ENCODE measurements at regions not wholly inside any gene's neighbourhood (a gene's known extent, or its start where the extent isn't known, plus 50 kb on each side); places are given as distances from the start of the nearest gene placed in this dataset.

DNA sequence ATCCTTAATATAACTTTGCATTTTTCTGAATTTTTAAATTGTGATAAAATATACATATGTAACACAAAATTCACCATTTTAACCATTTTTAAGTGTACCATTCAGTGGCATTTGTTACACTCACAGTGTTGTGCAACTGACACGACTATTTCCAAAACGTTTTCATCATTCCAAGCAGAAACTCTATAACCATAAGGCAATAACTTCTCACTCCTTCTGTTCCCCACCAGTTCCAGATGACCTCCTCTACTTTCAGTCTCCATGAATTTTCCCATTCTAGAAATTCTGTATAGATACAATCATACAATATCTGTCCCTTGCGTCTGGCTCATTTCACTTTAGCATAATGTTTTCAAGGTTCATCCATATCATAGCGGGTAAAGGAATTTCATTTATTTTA lies 223.5 kb upstream of the TTC14 start:
- H3K27me3 ChIP-seq (ENCODE audit: control insufficient read depth, insufficient read depth, low read length): no peaks in the 10 kb centered on the region
- DNase-seq: no peak
- no peaks in the 10 kb centered on the region for H3K4me1 ChIP-seq (ENCODE audit: control insufficient read depth, insufficient read depth, low read length, poor library complexity, severe bottlenecking)
- Mint-ChIP-seq H3K36me3 (no peaks in the 10 kb centered on the region), H3K27me3 (no peaks in the 10 kb centered on the region), H3K9me3 (peaks cover 0 to 12% (median 5%) of the 10 kb centered on the region in 7 donors), H3K4me3 (peak overlapping the region in 1 of 4 donors; percentile 40), H3K4me1 (no peaks in the 10 kb centered on the region), H3K27ac (no peak overlapping the region)
- H3K36me3 ChIP-seq (ENCODE audit: control insufficient read depth, insufficient read depth, low read length): no peaks in the 10 kb centered on the region
- H3K27ac ChIP-seq (ENCODE audit: insufficient read depth, low read length, poor library complexity, severe bottlenecking): no peak overlapping the region
- H3K9me3 ChIP-seq (ENCODE audit: control insufficient read depth in 2 of 2, low read length in 2 of 2): no peaks in the 10 kb centered on the region
- H3K4me3 ChIP-seq (ENCODE audit: low read depth, low read length): no peak overlapping the region
- ATAC-seq (ENCODE audit: low read depth in 2 of 2): no peak

DNA sequence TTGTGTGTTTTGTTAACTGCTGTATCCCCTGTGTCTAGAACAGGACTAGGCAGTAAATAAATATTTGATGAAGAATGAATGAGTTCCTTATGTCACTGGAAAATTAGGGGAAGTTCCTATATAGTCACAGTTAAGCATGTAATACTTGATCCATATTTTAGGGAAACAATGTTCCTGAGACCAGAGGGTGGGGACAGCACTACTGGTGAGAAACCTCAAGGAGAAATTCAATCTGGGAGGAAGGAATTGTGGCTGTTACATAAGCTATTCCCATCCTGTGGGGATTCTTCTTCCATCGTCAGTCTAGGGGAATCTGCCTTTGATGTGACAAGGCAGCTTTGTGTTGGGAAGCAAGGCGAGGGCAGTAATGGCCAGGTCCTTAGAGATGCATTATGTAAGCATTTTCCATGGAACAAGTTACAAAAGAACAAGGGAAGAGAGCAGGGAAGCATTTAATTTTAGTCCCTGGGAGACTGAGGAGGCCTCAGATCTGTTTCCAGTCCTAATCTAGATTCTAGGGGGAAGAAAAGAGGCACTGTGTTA lies 219.3 kb upstream of the TTC14 start:
- Histone ChIP-seq H3K9me3 (ENCODE audit: control insufficient read depth in 2 of 2, low read length in 2 of 2) (no peaks in the 10 kb centered on the region), H3K36me3 (ENCODE audit: control insufficient read depth, insufficient read depth, low read length) (no peaks in the 10 kb centered on the region), H3K27me3 (ENCODE audit: control insufficient read depth, insufficient read depth, low read length) (no peaks in the 10 kb centered on the region), H3K4me1 (ENCODE audit: control insufficient read depth, insufficient read depth, low read length, poor library complexity, severe bottlenecking) (no peaks in the 10 kb centered on the region), H3K4me3 (ENCODE audit: low read depth, low read length) (no peak overlapping the region), H3K27ac (ENCODE audit: insufficient read depth, low read length, poor library complexity, severe bottlenecking) (no peak overlapping the region)
- no peak for ATAC-seq (ENCODE audit: low read depth in 2 of 2)
- no peaks in the 10 kb centered on the region for H3K36me3 Mint-ChIP-seq
- peaks cover 0 to 9% (median 2%) of the 10 kb centered on the region in 7 donors for H3K9me3 Mint-ChIP-seq
- no peaks in the 10 kb centered on the region for H3K4me1 Mint-ChIP-seq
- H3K27me3 Mint-ChIP-seq: no peaks in the 10 kb centered on the region
- H3K27ac Mint-ChIP-seq: peak overlapping the region in 1 of 3 donors; percentile 28
- no peak for DNase-seq
- no peak overlapping the region for H3K4me3 Mint-ChIP-seq

DNA sequence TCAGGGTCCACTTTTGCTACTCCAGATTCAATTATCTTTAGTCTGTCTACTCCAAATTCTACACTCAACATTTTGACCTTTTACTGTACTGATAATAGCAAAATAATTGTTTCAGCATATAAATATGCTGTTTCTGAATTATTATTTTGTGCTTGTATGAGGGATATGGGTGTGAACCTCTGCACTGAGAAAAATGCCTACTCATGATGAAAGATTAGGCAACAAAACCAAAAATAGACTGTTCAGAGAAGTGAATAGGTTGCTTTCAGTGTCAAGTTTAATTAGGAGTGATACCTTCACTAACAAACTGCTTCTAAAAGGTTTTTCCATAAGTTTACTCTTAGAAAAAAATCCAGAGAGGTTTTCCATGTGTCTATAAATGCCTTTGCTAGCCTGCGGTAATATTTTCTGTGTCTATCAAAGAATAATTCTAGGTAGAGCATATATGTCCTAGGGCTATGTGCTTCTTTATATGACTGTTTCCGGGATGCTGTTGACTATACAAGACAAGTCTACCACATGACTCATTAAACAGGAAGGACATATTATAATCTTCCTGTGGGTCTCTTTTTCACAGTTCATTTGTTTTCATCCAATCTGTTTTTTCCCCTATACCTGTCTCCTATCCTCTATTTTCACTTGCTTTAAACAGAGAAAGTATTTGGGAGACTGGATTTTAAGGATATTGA lies 218.5 kb upstream of the TTC14 start:
- H3K36me3 ChIP-seq (ENCODE audit: control insufficient read depth, insufficient read depth, low read length): no peaks in the 10 kb centered on the region
- no peaks in the 10 kb centered on the region for H3K27me3 ChIP-seq (ENCODE audit: control insufficient read depth, insufficient read depth, low read length)
- Mint-ChIP-seq H3K36me3 (no peaks in the 10 kb centered on the region), H3K4me1 (no peaks in the 10 kb centered on the region), H3K4me3 (no peak overlapping the region), H3K27ac (no peak overlapping the region), H3K27me3 (no peaks in the 10 kb centered on the region), H3K9me3 (peaks cover 0 to 9% (median 2%) of the 10 kb centered on the region in 7 donors)
- H3K4me1 ChIP-seq (ENCODE audit: control insufficient read depth, insufficient read depth, low read length, poor library complexity, severe bottlenecking): no peaks in the 10 kb centered on the region
- DNase-seq (no peak), ATAC-seq (ENCODE audit: low read depth in 2 of 2) (no peak)
- no peaks in the 10 kb centered on the region for H3K9me3 ChIP-seq (ENCODE audit: control insufficient read depth in 2 of 2, low read length in 2 of 2)
- no peak overlapping the region for H3K4me3 ChIP-seq (ENCODE audit: low read depth, low read length)
- no peak overlapping the region for H3K27ac ChIP-seq (ENCODE audit: insufficient read depth, low read length, poor library complexity, severe bottlenecking)

DNA sequence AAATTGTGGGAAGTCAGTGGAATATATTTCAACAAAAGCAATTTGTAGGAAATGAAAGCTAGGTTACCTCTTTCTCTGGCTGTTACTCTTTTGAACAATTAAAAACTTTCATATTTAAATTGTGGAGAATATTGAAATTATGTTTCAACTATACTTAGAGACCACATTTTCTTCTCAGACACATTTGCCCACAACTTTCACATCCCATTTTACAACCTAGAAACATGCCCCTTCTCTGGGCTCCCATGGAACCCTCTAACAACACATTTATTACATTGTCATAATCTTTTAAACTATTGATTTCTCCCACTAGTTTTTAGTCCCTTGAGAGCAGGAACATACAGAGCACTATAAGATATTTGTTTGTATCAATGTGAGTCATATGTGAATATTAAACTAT lies 211.7 kb upstream of the TTC14 start:
- no peak overlapping the region for H3K4me3 ChIP-seq (ENCODE audit: low read depth, low read length)
- H3K4me1 ChIP-seq (ENCODE audit: control insufficient read depth, insufficient read depth, low read length, poor library complexity, severe bottlenecking): no peaks in the 10 kb centered on the region
- Mint-ChIP-seq H3K36me3 (no peaks in the 10 kb centered on the region), H3K27ac (no peak overlapping the region), H3K4me3 (no peak overlapping the region), H3K9me3 (peaks cover 0 to 2% (median 0%) of the 10 kb centered on the region in 7 donors), H3K4me1 (no peaks in the 10 kb centered on the region), H3K27me3 (no peaks in the 10 kb centered on the region)
- ATAC-seq (ENCODE audit: low read depth in 2 of 2) (no peak), DNase-seq (no peak)
- H3K27ac ChIP-seq (ENCODE audit: insufficient read depth, low read length, poor library complexity, severe bottlenecking): no peak overlapping the region
- H3K36me3 ChIP-seq (ENCODE audit: control insufficient read depth, insufficient read depth, low read length): no peaks in the 10 kb centered on the region
- no peaks in the 10 kb centered on the region for H3K27me3 ChIP-seq (ENCODE audit: control insufficient read depth, insufficient read depth, low read length)
- H3K9me3 ChIP-seq (ENCODE audit: control insufficient read depth in 2 of 2, low read length in 2 of 2): no peaks in the 10 kb centered on the region

DNA sequence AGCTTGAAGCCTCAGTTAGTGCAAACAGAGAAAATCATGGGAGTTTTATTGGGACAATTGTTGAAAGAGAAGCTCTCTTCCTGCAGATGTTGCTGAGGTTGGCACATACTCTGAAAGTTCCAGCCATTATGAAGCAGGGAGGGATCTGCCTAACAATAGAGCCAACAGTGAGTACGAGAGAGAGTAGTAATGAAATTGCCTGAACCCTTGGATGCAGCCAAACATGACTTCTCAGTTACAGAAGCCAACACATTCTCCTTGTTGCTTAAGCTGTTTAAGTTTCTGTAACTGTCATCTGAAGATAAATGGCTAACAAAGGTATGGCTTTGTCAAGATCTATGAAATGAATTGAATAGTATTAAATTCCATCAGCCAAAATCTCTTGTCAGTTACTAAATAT lies 211.0 kb upstream of the TTC14 start:
- Mint-ChIP-seq H3K9me3 (peaks cover 0 to 3% (median 0%) of the 10 kb centered on the region in 7 donors), H3K27me3 (no peaks in the 10 kb centered on the region), H3K4me3 (no peak overlapping the region), H3K4me1 (no peaks in the 10 kb centered on the region), H3K27ac (no peak overlapping the region), H3K36me3 (no peaks in the 10 kb centered on the region)
- no peaks in the 10 kb centered on the region for H3K9me3 ChIP-seq (ENCODE audit: control insufficient read depth in 2 of 2, low read length in 2 of 2)
- H3K27me3 ChIP-seq (ENCODE audit: control insufficient read depth, insufficient read depth, low read length): no peaks in the 10 kb centered on the region
- ATAC-seq (ENCODE audit: low read depth in 2 of 2) (no peak), DNase-seq (no peak)
- no peaks in the 10 kb centered on the region for H3K36me3 ChIP-seq (ENCODE audit: control insufficient read depth, insufficient read depth, low read length)
- H3K27ac ChIP-seq (ENCODE audit: insufficient read depth, low read length, poor library complexity, severe bottlenecking): no peak overlapping the region
- no peaks in the 10 kb centered on the region for H3K4me1 ChIP-seq (ENCODE audit: control insufficient read depth, insufficient read depth, low read length, poor library complexity, severe bottlenecking)
- no peak overlapping the region for H3K4me3 ChIP-seq (ENCODE audit: low read depth, low read length)

DNA sequence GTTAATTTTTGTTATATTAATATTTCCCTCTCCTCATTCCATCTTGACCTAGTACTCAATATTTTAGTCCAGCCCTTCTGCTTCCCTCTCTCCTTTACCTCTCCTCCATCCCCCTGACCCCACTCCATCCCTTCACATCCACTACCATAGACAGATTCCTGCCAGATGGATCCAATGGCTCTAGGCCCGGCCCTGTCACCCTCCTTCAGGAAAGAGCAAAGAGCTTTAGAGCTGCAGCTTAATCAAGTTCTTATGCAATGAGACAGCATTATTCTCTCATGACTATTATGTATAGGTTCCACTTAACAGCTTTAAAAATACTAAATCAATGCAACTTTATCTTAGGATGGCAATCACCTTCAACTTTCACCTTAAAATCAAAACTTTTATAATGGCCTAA lies 200.7 kb upstream of the TTC14 start:
- H3K27ac Mint-ChIP-seq: peak overlapping the region in 1 of 3 donors; percentile 66
- DNase-seq: no peak
- Histone ChIP-seq H3K36me3 (ENCODE audit: control insufficient read depth, insufficient read depth, low read length) (no peaks in the 10 kb centered on the region), H3K27ac (ENCODE audit: insufficient read depth, low read length, poor library complexity, severe bottlenecking) (no peak overlapping the region), H3K27me3 (ENCODE audit: control insufficient read depth, insufficient read depth, low read length) (no peaks in the 10 kb centered on the region), H3K9me3 (ENCODE audit: control insufficient read depth in 2 of 2, low read length in 2 of 2) (no peaks in the 10 kb centered on the region), H3K4me3 (ENCODE audit: low read depth, low read length) (no peak overlapping the region), H3K4me1 (ENCODE audit: control insufficient read depth, insufficient read depth, low read length, poor library complexity, severe bottlenecking) (no peaks in the 10 kb centered on the region)
- no peaks in the 10 kb centered on the region for H3K4me1 Mint-ChIP-seq
- H3K9me3 Mint-ChIP-seq: no peaks in the 10 kb centered on the region
- H3K36me3 Mint-ChIP-seq: no peaks in the 10 kb centered on the region
- no peak overlapping the region for H3K4me3 Mint-ChIP-seq
- ATAC-seq (ENCODE audit: low read depth in 2 of 2): no peak
- H3K27me3 Mint-ChIP-seq: no peaks in the 10 kb centered on the region

DNA sequence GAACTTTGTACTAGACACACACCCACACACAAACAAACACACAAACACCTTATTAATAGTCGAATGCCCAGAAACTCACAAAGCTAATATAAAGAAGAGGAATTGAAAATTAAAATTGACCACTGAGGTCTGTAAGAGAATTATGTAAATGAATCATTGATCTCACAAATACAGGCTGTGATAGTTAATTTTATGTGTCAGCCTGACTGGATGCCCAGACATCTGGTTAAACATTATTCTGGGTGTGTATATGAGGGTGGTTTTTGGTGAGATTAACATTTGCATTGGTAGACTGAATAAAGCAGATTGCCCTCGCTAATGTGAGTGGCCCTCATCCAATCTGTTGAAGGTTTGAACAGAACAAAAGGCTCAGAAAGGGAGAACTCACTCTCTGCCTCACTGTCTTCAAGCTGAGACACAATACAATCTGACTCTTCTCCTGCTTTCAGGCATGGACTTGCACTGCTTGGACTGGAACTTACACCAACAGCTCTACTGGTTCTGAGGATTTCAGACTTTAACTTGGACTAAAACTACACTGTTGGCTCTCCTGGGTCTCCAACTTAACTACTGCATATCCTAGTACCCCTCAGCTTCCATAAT lies 199.4 kb upstream of the TTC14 start:
- DNase-seq (no peak), ATAC-seq (ENCODE audit: low read depth in 2 of 2) (no peak)
- H3K9me3 Mint-ChIP-seq: peaks cover 0 to 3% (median 0%) of the 10 kb centered on the region in 7 donors
- no peaks in the 10 kb centered on the region for H3K27me3 Mint-ChIP-seq
- no peak overlapping the region for H3K4me3 ChIP-seq (ENCODE audit: low read depth, low read length)
- H3K27me3 ChIP-seq (ENCODE audit: control insufficient read depth, insufficient read depth, low read length): no peaks in the 10 kb centered on the region
- H3K4me1 ChIP-seq (ENCODE audit: control insufficient read depth, insufficient read depth, low read length, poor library complexity, severe bottlenecking): no peaks in the 10 kb centered on the region
- no peaks in the 10 kb centered on the region for H3K36me3 ChIP-seq (ENCODE audit: control insufficient read depth, insufficient read depth, low read length)
- H3K4me3 Mint-ChIP-seq: no peak overlapping the region
- H3K27ac ChIP-seq (ENCODE audit: insufficient read depth, low read length, poor library complexity, severe bottlenecking): no peak overlapping the region
- no peaks in the 10 kb centered on the region for H3K9me3 ChIP-seq (ENCODE audit: control insufficient read depth in 2 of 2, low read length in 2 of 2)
- no peak overlapping the region for H3K27ac Mint-ChIP-seq
- no peaks in the 10 kb centered on the region for H3K4me1 Mint-ChIP-seq
- H3K36me3 Mint-ChIP-seq: no peaks in the 10 kb centered on the region

DNA sequence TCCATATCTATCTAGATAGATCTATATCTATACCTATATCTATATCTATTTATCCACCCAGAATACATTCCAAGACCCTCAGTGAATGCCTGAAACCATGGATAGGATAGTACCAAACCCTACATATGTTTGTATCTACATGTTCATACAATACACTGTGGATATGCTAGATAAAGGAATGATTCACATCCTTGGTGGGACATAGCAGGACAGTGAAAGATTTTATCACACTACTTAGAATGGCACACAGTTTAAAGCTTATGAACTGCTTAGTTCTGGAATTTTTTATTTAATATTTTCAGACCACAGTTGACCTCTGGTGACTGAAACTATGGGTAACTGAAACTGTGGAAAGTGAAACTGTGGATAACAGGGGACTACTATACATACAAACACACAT lies 198.8 kb upstream of the TTC14 start:
- Histone ChIP-seq H3K27me3 (ENCODE audit: control insufficient read depth, insufficient read depth, low read length) (no peaks in the 10 kb centered on the region), H3K4me3 (ENCODE audit: low read depth, low read length) (no peak overlapping the region), H3K4me1 (ENCODE audit: control insufficient read depth, insufficient read depth, low read length, poor library complexity, severe bottlenecking) (no peaks in the 10 kb centered on the region), H3K36me3 (ENCODE audit: control insufficient read depth, insufficient read depth, low read length) (no peaks in the 10 kb centered on the region), H3K9me3 (ENCODE audit: control insufficient read depth in 2 of 2, low read length in 2 of 2) (no peaks in the 10 kb centered on the region), H3K27ac (ENCODE audit: insufficient read depth, low read length, poor library complexity, severe bottlenecking) (no peak overlapping the region)
- Mint-ChIP-seq H3K4me1 (no peaks in the 10 kb centered on the region), H3K9me3 (peaks cover 0 to 3% (median 0%) of the 10 kb centered on the region in 7 donors), H3K36me3 (no peaks in the 10 kb centered on the region), H3K27ac (no peak overlapping the region), H3K4me3 (no peak overlapping the region), H3K27me3 (no peaks in the 10 kb centered on the region)
- no peak for DNase-seq
- no peak for ATAC-seq (ENCODE audit: low read depth in 2 of 2)
